WTC11 (cell line): ENCODE measurements at regions not wholly inside any gene's neighbourhood (a gene's known extent, or its start where the extent isn't known, plus 50 kb on each side); places are given as distances from the start of the nearest gene placed in this dataset.

ENCODE experiments used
- ATAC-seq: fragments of 200-7000 bp; cut with Tn5 transposase; 2 replicates; pipeline ENCODE4 v1.10.0; 2021; ENCODE audit warnings: mild to moderate bottlenecking, moderate library complexity
- CTCF ChIA-PET: fragments of 300-600 bp; sonication (Branson Sonifier 250); formaldehyde crosslinking; loops from one replicate; lab custom pipeline; 2021; ENCODE audit warnings: antibody characterized with exemption; lab: Charles Lee
- POLR2A ChIA-PET: fragments of 350-600 bp; sonication (Branson Sonifier 250); formaldehyde crosslinking; loops from one replicate; lab custom pipeline; 2021; ENCODE audit warnings: antibody characterized with exemption; lab: Charles Lee
- DNase-seq: peaks from one replicate; pipeline ENCODE4 v3.0.0; 2021; ENCODE audit warnings: low spot score
- H3K27ac Mint-ChIP-seq: 2 replicates; pipeline ENCODE4 v1.8.0; 2021; ENCODE audit warnings: mixed read lengths
- H3K27me3 Mint-ChIP-seq: 2 replicates; pipeline ENCODE4 v1.8.0; 2021; ENCODE audit warnings: low read depth, mild to moderate bottlenecking, moderate library complexity, mixed read lengths
- H3K36me3 Mint-ChIP-seq: 2 replicates; pipeline ENCODE4 v1.8.0; 2021; ENCODE audit warnings: mixed read lengths
- H3K4me1 Mint-ChIP-seq: 2 replicates; pipeline ENCODE4 v1.8.0; 2022; ENCODE audit warnings: mixed read lengths
- H3K4me3 Mint-ChIP-seq: 2 replicates; pipeline ENCODE4 v1.8.0; 2021; ENCODE audit warnings: mild to moderate bottlenecking, moderate library complexity, mixed read lengths
- H3K9me3 Mint-ChIP-seq: 2 replicates; pipeline ENCODE4 v1.8.0; 2021; ENCODE audit warnings: mixed read lengths
- CBFB ChIP-seq: sonication (generic); formaldehyde crosslinking; IDR thresholded peaks from 2 replicates; pipeline ENCODE4 v1.8.1; 2022; ENCODE audit warnings: mild to moderate bottlenecking, low read depth, missing genetic modification reagents
- CREB1 ChIP-seq: sonication (generic); formaldehyde crosslinking; IDR thresholded peaks from 2 replicates; pipeline ENCODE4 v1.8.0; 2023; ENCODE audit warnings: mild to moderate bottlenecking, missing genetic modification reagents
- CREM ChIP-seq: sonication (generic); formaldehyde crosslinking; IDR thresholded peaks from 2 replicates; pipeline ENCODE4 v1.8.1; 2022; ENCODE audit warnings: mild to moderate bottlenecking, missing genetic modification reagents, moderate library complexity
- ELF4 ChIP-seq: sonication (generic); formaldehyde crosslinking; IDR thresholded peaks from 2 replicates; pipeline ENCODE4 v1.8.1; 2022; ENCODE audit warnings: low read depth, mild to moderate bottlenecking, moderate library complexity, missing genetic modification reagents
- EMX1 ChIP-seq: fragments of 250-450 bp; sonication (Bioruptor Pico); IDR thresholded peaks from 2 replicates; pipeline ENCODE4 v1.8.0; 2021; ENCODE audit warnings: mild to moderate bottlenecking
- GABPB1 ChIP-seq: sonication (generic); formaldehyde crosslinking; IDR thresholded peaks from 2 replicates; pipeline ENCODE4 v1.8.1; 2023; ENCODE audit warnings: mild to moderate bottlenecking, missing genetic modification reagents
- GRHL2 ChIP-seq: fragments of 250-450 bp; sonication (Bioruptor Pico); IDR thresholded peaks from 2 replicates; pipeline ENCODE4 v1.8.0; 2022; ENCODE audit warnings: mild to moderate bottlenecking, moderate library complexity; ENCODE audit not compliant: insufficient replicate concordance, severe bottlenecking
- GTF2I ChIP-seq: fragments of 250-450 bp; sonication (Bioruptor Pico); conservative IDR thresholded peaks from 2 replicates; pipeline ENCODE4 v1.4.0; 2021; ENCODE audit warnings: mild to moderate bottlenecking
- HMGA2 ChIP-seq: fragments of 250-450 bp; sonication (Bioruptor Pico); IDR thresholded peaks from 2 replicates; pipeline ENCODE4 v1.4.0; 2021; ENCODE audit warnings: mild to moderate bottlenecking, moderate library complexity
- HMGXB4 ChIP-seq: sonication (generic); formaldehyde crosslinking; IDR thresholded peaks from 2 replicates; pipeline ENCODE4 v1.8.1; 2023; ENCODE audit warnings: mild to moderate bottlenecking, moderate library complexity, missing genetic modification reagents
- IRF2 ChIP-seq: sonication (generic); formaldehyde crosslinking; IDR thresholded peaks from 2 replicates; pipeline ENCODE4 v1.8.0; 2022; ENCODE audit warnings: low read depth, missing genetic modification reagents, borderline replicate concordance
- JUN ChIP-seq: sonication (generic); formaldehyde crosslinking; IDR thresholded peaks from 2 replicates; pipeline ENCODE4 v1.8.0; 2023; ENCODE audit warnings: mild to moderate bottlenecking, missing genetic modification reagents
- NR2C2 ChIP-seq: sonication (generic); formaldehyde crosslinking; IDR thresholded peaks from 2 replicates; pipeline ENCODE4 v1.8.0; 2022; ENCODE audit warnings: mild to moderate bottlenecking, missing genetic modification reagents
- OVOL2 ChIP-seq: fragments of 250-450 bp; sonication (Bioruptor Pico); IDR thresholded peaks from 2 replicates; pipeline ENCODE4 v1.9.0; 2021; ENCODE audit warnings: mild to moderate bottlenecking, borderline replicate concordance
- SMAD4 ChIP-seq: sonication (generic); formaldehyde crosslinking; IDR thresholded peaks from 2 replicates; pipeline ENCODE4 v1.8.0; 2022; ENCODE audit warnings: mild to moderate bottlenecking, missing genetic modification reagents
- SP1 ChIP-seq: sonication (generic); formaldehyde crosslinking; conservative IDR thresholded peaks from 2 replicates; pipeline ENCODE4 v1.8.1; 2022; ENCODE audit warnings: missing genetic modification reagents
- TEAD1 ChIP-seq: sonication (generic); formaldehyde crosslinking; IDR thresholded peaks from 2 replicates; pipeline ENCODE4 v1.8.0; 2022; ENCODE audit warnings: mild to moderate bottlenecking, missing genetic modification reagents
- TP53 ChIP-seq: sonication (generic); formaldehyde crosslinking; IDR thresholded peaks from 2 replicates; pipeline ENCODE4 v1.8.1; 2023; ENCODE audit warnings: mild to moderate bottlenecking, missing genetic modification reagents
- ZNF219 ChIP-seq: sonication (generic); formaldehyde crosslinking; IDR thresholded peaks from 2 replicates; pipeline ENCODE4 v1.8.0; 2023; ENCODE audit warnings: missing genetic modification reagents, mild to moderate bottlenecking, borderline replicate concordance
- ZNF232 ChIP-seq: sonication (generic); formaldehyde crosslinking; IDR thresholded peaks from 2 replicates; pipeline ENCODE4 v1.8.0; 2022; ENCODE audit warnings: mild to moderate bottlenecking, missing genetic modification reagents
- ZNF263 ChIP-seq: sonication (generic); formaldehyde crosslinking; IDR thresholded peaks from 2 replicates; pipeline ENCODE4 v1.8.1; 2022; ENCODE audit warnings: low read depth, mild to moderate bottlenecking, moderate library complexity, missing genetic modification reagents
- ZNF416 ChIP-seq: fragments of 250-450 bp; sonication (Bioruptor Pico); IDR thresholded peaks from 2 replicates; pipeline ENCODE4 v1.9.0; 2021; ENCODE audit warnings: mild to moderate bottlenecking, inconsistent platforms
- ZNF425 ChIP-seq: fragments of 250-450 bp; sonication (Bioruptor Pico); conservative IDR thresholded peaks from 2 replicates; pipeline ENCODE4 v1.9.0; 2021; ENCODE audit warnings: mild to moderate bottlenecking
- ZNF512 ChIP-seq: sonication (generic); formaldehyde crosslinking; IDR thresholded peaks from 2 replicates; pipeline ENCODE4 v1.8.1; 2022; ENCODE audit warnings: missing genetic modification reagents, borderline replicate concordance
- ZNF671 ChIP-seq: fragments of 250-450 bp; sonication (Bioruptor Pico); IDR thresholded peaks from 2 replicates; pipeline ENCODE4 v1.8.0; 2021; ENCODE audit warnings: mild to moderate bottlenecking
- TF ChIP-seq, protein P1 (sequence below): fragments of 250-450 bp; sonication (Bioruptor Pico); IDR thresholded peaks from 2 replicates; pipeline ENCODE4 v1.9.0; 2021; ENCODE audit warnings: moderate library complexity, mild to moderate bottlenecking, inconsistent platforms, borderline replicate concordance
- TF ChIP-seq, protein P2 (sequence below): sonication (generic); formaldehyde crosslinking; conservative IDR thresholded peaks from 2 replicates; pipeline ENCODE4 v1.8.1; 2022; ENCODE audit warnings: mild to moderate bottlenecking, missing genetic modification reagents
- TF ChIP-seq, protein P3 (sequence below): fragments of 250-450 bp; sonication (Bioruptor Pico); IDR thresholded peaks from 2 replicates; pipeline ENCODE4 v2.1.2; 2022; ENCODE audit warnings: mild to moderate bottlenecking, moderate library complexity
- TF ChIP-seq, protein P4 (sequence below): sonication (generic); formaldehyde crosslinking; IDR thresholded peaks from 2 replicates; pipeline ENCODE4 v1.8.1; 2022; ENCODE audit warnings: mild to moderate bottlenecking, moderate library complexity, missing genetic modification reagents
- TF ChIP-seq, protein P5 (sequence below): sonication (generic); formaldehyde crosslinking; IDR thresholded peaks from 2 replicates; pipeline ENCODE4 v1.8.0; 2022; ENCODE audit warnings: mild to moderate bottlenecking, missing genetic modification reagents

- DNase-seq (no peak), ATAC-seq (no peak)
- no peaks in the 10 kb centered on the region for H3K27me3 Mint-ChIP-seq
- peaks cover 3% of the 10 kb centered on the region; the same call in 1 of the 2 replicates for H3K36me3 Mint-ChIP-seq
- H3K4me1 Mint-ChIP-seq, result no peaks in the 10 kb centered on the region
- TF ChIP-seq ZNF425 (CRISPR knock-in tag) (no peak), SP1 (no peak), SMAD4 (no peak), ZNF263 (CRISPR knock-in tag) (no peak), NR2C2 (CRISPR knock-in tag) (no peak), CREB1 (CRISPR knock-in tag) (no peak), GTF2I (CRISPR knock-in tag) (no peak), GABPB1 (CRISPR knock-in tag) (no peak), IRF2 (no peak), CBFB (no peak), GRHL2 (CRISPR knock-in tag) (no peak), ZNF416 (CRISPR knock-in tag) (no peak), CREM (CRISPR knock-in tag) (no peak)
- TF ChIP-seq, protein P1, sequence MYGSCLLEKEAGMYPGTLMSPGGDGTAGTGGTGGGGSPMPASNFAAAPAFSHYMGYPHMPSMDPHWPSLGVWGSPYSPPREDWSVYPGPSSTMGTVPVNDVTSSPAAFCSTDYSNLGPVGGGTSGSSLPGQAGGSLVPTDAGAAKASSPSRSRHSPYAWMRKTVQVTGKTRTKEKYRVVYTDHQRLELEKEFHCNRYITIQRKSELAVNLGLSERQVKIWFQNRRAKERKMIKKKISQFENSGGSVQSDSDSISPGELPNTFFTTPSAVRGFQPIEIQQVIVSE, result no peak
- TF ChIP-seq, protein P2, sequence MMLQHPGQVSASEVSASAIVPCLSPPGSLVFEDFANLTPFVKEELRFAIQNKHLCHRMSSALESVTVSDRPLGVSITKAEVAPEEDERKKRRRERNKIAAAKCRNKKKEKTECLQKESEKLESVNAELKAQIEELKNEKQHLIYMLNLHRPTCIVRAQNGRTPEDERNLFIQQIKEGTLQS (CRISPR knock-in tag), result no peak
- H3K9me3 Mint-ChIP-seq, result peaks cover 10% of the 10 kb centered on the region
- CTCF ChIA-PET, result no interaction called here
- no peak overlapping the region for H3K4me3 Mint-ChIP-seq
- no peak overlapping the region for H3K27ac Mint-ChIP-seq
- POLR2A ChIA-PET, result no interaction called here
These were observed 192.2 kb upstream of the CPEB2 start for GRCh38 chr4:14810121-14810520.

- Mint-ChIP-seq H3K4me1 (no peaks in the 10 kb centered on the region), H3K27me3 (no peaks in the 10 kb centered on the region), H3K4me3 (no peak overlapping the region), H3K36me3 (peaks cover 3% of the 10 kb centered on the region; the same call in 1 of the 2 replicates), H3K27ac (no peak overlapping the region), H3K9me3 (peaks cover 10% of the 10 kb centered on the region)
- ATAC-seq (no peak), DNase-seq (no peak)
- CTCF ChIA-PET, result no interaction called here
- TF ChIP-seq ZNF219 (CRISPR knock-in tag) (no peak), TEAD1 (CRISPR knock-in tag) (no peak), JUN (no peak), ELF4 (CRISPR knock-in tag) (no peak), ZNF416 (CRISPR knock-in tag) (no peak), HMGXB4 (CRISPR knock-in tag) (no peak), TP53 (no peak), EMX1 (CRISPR knock-in tag) (no peak), SP1 (no peak), OVOL2 (CRISPR knock-in tag) (no peak), ZNF512 (no peak), HMGA2 (CRISPR knock-in tag) (no peak), ZNF263 (CRISPR knock-in tag) (no peak), ZNF232 (no peak), ZNF671 (no peak)
- TF ChIP-seq, protein P3, sequence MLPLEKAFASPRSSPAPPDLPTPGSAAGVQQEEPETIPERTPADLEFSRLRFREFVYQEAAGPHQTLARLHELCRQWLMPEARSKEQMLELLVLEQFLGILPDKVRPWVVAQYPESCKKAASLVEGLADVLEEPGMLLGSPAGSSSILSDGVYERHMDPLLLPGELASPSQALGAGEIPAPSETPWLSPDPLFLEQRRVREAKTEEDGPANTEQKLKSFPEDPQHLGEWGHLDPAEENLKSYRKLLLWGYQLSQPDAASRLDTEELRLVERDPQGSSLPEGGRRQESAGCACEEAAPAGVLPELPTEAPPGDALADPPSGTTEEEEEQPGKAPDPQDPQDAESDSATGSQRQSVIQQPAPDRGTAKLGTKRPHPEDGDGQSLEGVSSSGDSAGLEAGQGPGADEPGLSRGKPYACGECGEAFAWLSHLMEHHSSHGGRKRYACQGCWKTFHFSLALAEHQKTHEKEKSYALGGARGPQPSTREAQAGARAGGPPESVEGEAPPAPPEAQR, result no peak
- TF ChIP-seq, protein P4, sequence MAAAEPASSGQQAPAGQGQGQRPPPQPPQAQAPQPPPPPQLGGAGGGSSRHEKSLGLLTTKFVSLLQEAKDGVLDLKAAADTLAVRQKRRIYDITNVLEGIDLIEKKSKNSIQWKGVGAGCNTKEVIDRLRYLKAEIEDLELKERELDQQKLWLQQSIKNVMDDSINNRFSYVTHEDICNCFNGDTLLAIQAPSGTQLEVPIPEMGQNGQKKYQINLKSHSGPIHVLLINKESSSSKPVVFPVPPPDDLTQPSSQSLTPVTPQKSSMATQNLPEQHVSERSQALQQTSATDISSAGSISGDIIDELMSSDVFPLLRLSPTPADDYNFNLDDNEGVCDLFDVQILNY (CRISPR knock-in tag), result no peak
- TF ChIP-seq, protein P5, sequence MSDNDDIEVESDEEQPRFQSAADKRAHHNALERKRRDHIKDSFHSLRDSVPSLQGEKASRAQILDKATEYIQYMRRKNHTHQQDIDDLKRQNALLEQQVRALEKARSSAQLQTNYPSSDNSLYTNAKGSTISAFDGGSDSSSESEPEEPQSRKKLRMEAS (CRISPR knock-in tag), result no peak
- POLR2A ChIA-PET, result no interaction called here
These were observed 191.7 kb upstream of the CPEB2 start for GRCh38 chr4:14810568-14810967.
